AG10803 (cell line): ENCODE measurements at regions not wholly inside any gene's neighbourhood (a gene's known extent, or its start where the extent isn't known, plus 50 kb on each side); places are given as distances from the start of the nearest gene placed in this dataset.
A peak's percentile ranks its signal among the peaks of the same experiment; 100 is the strongest.
"Not testable (repeated sequence)": the region's sequence is repeated elsewhere in the genome, so short reads cannot be mapped to it uniquely, and the experiment has no call there.

Experiments used
- DNase-seq: peaks from one replicate; pipeline ENCODE4 v3.0.0; 2010; ENCODE audit warnings: low read depth
- H3K4me3 ChIP-seq: 2 replicates; pipeline ENCODE4 v1.5.1; 2011; ENCODE audit warnings: mild to moderate bottlenecking, low read length, control low read depth
- TF ChIP-seq, protein P1 (sequence below): conservative IDR thresholded peaks from 2 replicates; pipeline ENCODE4 v1.5.1; 2011; ENCODE audit warnings: mild to moderate bottlenecking, low read length, control low read depth, inconsistent platforms

GRCh38 chr1:183753464-183753891 is 51.4 kb upstream of the RGL1 start:
- DNase-seq, result no peak
- no peak overlapping the region for H3K4me3 ChIP-seq
- TF ChIP-seq, protein P1, sequence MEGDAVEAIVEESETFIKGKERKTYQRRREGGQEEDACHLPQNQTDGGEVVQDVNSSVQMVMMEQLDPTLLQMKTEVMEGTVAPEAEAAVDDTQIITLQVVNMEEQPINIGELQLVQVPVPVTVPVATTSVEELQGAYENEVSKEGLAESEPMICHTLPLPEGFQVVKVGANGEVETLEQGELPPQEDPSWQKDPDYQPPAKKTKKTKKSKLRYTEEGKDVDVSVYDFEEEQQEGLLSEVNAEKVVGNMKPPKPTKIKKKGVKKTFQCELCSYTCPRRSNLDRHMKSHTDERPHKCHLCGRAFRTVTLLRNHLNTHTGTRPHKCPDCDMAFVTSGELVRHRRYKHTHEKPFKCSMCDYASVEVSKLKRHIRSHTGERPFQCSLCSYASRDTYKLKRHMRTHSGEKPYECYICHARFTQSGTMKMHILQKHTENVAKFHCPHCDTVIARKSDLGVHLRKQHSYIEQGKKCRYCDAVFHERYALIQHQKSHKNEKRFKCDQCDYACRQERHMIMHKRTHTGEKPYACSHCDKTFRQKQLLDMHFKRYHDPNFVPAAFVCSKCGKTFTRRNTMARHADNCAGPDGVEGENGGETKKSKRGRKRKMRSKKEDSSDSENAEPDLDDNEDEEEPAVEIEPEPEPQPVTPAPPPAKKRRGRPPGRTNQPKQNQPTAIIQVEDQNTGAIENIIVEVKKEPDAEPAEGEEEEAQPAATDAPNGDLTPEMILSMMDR, result no peak

- DNase-seq, result no peak
- TF ChIP-seq, protein P1, result no peak
- no peak overlapping the region for H3K4me3 ChIP-seq
These were observed 60.6 kb upstream of the RGL1 start for GRCh38 chr1:183744132-183744913.

- H3K4me3 ChIP-seq, result no peak overlapping the region
- no peak for DNase-seq
- TF ChIP-seq, protein P1, result no peak
These were observed 62.6 kb upstream of the RGL1 start for GRCh38 chr1:183742355-183742754.

DNA sequence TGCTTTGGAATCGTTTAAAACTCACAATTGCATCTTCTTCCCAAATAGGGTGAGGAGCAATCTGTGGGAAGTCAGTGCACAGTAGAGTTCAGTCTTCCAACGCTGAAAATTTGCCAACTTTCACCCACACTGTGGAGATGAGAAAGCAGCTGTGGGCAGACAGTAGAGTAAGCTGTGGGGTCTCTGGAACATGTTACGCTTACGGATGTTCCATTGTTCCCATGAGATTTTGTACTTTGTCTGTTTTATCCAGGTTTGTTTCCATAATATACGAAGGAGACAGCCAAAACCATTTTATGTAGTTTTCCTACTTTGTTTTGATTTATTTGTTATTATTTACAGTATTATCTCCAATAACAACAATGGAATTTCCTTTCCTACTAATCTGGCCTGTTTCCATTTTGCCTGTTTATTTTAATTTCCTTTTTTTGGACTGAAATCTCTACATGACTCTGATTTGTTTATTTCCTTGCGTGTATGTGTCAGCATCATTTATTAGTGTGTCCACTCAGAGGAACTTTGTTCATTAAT is 65.1 kb upstream of the RGL1 start:
- DNase-seq, result peak; percentile 18
- H3K4me3 ChIP-seq, result no peak overlapping the region
- TF ChIP-seq, protein P1, result no peak

DNA sequence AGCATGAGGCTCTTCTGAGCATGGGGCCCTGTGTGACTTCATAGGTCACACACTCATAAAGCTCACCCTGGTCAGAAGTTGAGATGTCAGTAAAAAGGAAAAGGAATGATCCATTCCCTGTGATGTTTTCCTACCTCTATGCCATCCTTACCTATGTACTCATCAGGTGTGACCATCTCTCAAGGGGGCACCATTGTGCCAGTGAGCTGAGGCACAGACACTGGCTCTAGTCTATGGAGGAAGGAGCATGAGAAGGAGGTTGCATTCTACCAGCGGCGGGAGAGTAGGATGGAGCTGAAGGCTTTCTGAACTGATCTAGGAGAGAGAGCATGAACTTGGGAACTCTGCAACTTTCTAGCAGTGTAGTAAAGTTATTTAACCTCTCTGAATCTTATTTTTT is 65.8 kb upstream of the RGL1 start:
- TF ChIP-seq, protein P1, result no peak
- DNase-seq, result no peak
- H3K4me3 ChIP-seq, result no peak overlapping the region

DNA sequence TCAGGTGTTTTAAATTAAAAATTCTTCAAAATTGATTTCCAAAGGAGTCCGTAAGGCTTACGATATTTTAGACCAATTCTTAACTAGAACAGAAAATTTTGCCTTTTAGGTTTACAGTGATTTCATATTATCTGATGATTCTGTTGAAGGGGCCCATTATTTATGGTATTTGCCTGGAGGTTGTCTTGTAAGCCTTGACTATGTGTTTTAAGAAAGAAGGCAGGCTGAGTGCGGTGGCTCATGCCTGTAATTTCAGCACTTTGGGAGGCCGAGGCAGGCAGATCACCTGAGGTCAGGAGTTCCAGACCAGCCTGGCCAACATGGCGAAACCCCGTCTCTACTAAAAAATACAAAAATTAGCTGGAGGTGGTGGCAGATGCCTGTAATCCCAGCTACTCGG is 67.0 kb upstream of the RGL1 start:
- not testable (repeated sequence) for H3K4me3 ChIP-seq, DNase-seq

GRCh38 chr1:183736343-183736742 is 68.6 kb upstream of the RGL1 start:
- TF ChIP-seq, protein P1, result no peak

More at GRCh38 chr1:183736343-183736742, 68.6 kb upstream of the RGL1 start:
- no peak for DNase-seq
- H3K4me3 ChIP-seq, result no peak overlapping the region
